ENCODE measurements at regions not wholly inside any gene's neighbourhood (a gene's known extent, or its start where the extent isn't known, plus 50 kb on each side); places are given as distances from the start of the nearest gene placed in this dataset.

DNA sequence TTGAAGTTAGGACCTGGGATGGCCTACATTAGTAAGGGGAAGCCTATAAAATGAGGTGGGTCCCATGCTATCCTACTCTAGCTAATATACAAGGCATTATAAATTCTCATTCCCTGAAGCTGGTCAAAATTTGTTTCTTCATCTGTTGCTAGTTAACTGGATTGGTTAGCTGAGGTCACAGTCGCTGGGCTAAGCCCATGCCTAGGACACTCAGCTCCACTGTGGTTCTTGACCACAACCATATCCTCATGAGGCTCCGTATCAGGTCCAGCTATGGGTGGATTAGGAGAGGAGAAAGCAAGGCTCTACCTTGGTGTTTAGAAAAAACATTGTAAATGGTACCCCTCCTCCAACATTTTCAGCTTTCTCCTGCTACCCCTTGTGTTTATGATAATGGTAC lies 52.8 kb upstream of the RAI14 start:
- no peak for DNase-seq
- ChIA-PET POLR2A (no interaction called here), CTCF (interaction anchor here (1.6 to 1.9 kb wide), 2 partner anchors 29 to 117 kb away, joined by 3 to 4 read pairs; no protein-coding TSS in a partner anchor)
- Mint-ChIP-seq H3K4me1 (ENCODE audit: low read depth) (no peaks in the 10 kb centered on the region), H3K9me3 (no peaks in the 10 kb centered on the region), H3K27ac (no peak overlapping the region), H3K4me3 (no peak overlapping the region), H3K27me3 (peaks cover 6% of the 10 kb centered on the region), H3K36me3 (ENCODE audit: low read depth) (no peaks in the 10 kb centered on the region)
- ATAC-seq = no peak
- intact Hi-C loops (cut with micrococcal nuclease) = no loop called here
- TF ChIP-seq, protein P1, sequence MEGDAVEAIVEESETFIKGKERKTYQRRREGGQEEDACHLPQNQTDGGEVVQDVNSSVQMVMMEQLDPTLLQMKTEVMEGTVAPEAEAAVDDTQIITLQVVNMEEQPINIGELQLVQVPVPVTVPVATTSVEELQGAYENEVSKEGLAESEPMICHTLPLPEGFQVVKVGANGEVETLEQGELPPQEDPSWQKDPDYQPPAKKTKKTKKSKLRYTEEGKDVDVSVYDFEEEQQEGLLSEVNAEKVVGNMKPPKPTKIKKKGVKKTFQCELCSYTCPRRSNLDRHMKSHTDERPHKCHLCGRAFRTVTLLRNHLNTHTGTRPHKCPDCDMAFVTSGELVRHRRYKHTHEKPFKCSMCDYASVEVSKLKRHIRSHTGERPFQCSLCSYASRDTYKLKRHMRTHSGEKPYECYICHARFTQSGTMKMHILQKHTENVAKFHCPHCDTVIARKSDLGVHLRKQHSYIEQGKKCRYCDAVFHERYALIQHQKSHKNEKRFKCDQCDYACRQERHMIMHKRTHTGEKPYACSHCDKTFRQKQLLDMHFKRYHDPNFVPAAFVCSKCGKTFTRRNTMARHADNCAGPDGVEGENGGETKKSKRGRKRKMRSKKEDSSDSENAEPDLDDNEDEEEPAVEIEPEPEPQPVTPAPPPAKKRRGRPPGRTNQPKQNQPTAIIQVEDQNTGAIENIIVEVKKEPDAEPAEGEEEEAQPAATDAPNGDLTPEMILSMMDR (IDR thresholded peaks at IDR 0.05) = no peak

DNA sequence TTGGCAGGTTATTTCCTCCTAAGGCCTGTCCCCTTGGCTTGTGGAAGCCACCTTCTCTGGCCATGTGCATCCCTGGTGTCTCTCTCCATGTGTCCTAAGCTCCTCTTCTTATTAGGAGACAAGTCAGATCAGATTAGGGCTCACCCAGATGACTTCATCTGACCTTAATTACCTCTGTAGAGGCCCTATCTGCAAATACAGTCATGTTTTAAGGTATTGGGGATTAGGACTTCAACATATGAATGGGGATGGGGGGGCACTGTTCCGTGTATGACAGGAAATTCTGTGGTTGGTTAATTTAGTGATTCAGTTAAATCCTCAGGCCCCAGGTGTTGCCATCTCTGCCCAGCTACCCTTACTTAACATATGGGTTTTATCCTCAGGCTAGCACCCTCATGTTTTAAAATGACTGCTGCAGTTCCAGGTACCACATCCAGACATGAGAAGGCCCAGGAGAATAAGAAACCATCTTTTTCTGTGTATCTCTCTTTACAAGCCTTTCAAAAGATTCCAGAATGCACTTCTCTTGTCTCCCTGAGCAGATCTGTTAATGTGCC lies 51.9 kb upstream of the RAI14 start:
- H3K4me3 Mint-ChIP-seq = no peak overlapping the region
- ATAC-seq (no peak), DNase-seq (no peak)
- H3K36me3 Mint-ChIP-seq (ENCODE audit: low read depth) = no peaks in the 10 kb centered on the region
- H3K4me1 Mint-ChIP-seq (ENCODE audit: low read depth) = no peaks in the 10 kb centered on the region
- intact Hi-C loops (cut with micrococcal nuclease) = no loop called here
- H3K27ac Mint-ChIP-seq = no peak overlapping the region
- CTCF ChIA-PET = interaction anchor here (1.9 kb wide), 1 partner anchor 118 kb away, joined by 4 read pairs; no protein-coding TSS in a partner anchor
- TF ChIP-seq, protein P1 (IDR thresholded peaks at IDR 0.05) = no peak
- POLR2A ChIA-PET = no interaction called here
- no peaks in the 10 kb centered on the region for H3K9me3 Mint-ChIP-seq
- H3K27me3 Mint-ChIP-seq = peaks cover 8% of the 10 kb centered on the region

GRCh38 chr5:34606101-34606500 lies 50.0 kb upstream of the RAI14 start:
- ChIA-PET POLR2A (no interaction called here), CTCF (no interaction called here)
- intact Hi-C loops (cut with micrococcal nuclease) = no loop called here
- peaks cover 6% of the 10 kb centered on the region for H3K27me3 Mint-ChIP-seq
- no peak overlapping the region for H3K4me3 Mint-ChIP-seq
- H3K4me1 Mint-ChIP-seq (ENCODE audit: low read depth) = no peaks in the 10 kb centered on the region
- H3K9me3 Mint-ChIP-seq = no peaks in the 10 kb centered on the region
- no peak overlapping the region for H3K27ac Mint-ChIP-seq
- TF ChIP-seq, protein P1 (IDR thresholded peaks at IDR 0.05) = no peak
- ATAC-seq = no peak
- H3K36me3 Mint-ChIP-seq (ENCODE audit: low read depth) = no peaks in the 10 kb centered on the region
- no peak for DNase-seq

Measured in activated CD8-positive, alpha-beta T cell treated with anti-CD3 and anti-CD28 coated beads for 36 hours (primary cell).